ENCODE measurements at regions not wholly inside any gene's neighbourhood (a gene's known extent, or its start where the extent isn't known, plus 50 kb on each side); places are given as distances from the start of the nearest gene placed in this dataset.

GRCh38 chr10:107728807-107729206 is 564.3 kb upstream of the SORCS1 start:
- TF ChIP-seq RAD21 (IDR thresholded peaks at IDR 0.05; ENCODE audit: low read depth) (no peak), REST (IDR thresholded peaks at IDR 0.05; ENCODE audit: low read depth) (no peak), TEAD4 (IDR thresholded peaks at IDR 0.05) (no peak), YY1 (IDR thresholded peaks at IDR 0.05; ENCODE audit: low read depth) (no peak), TAF1 (IDR thresholded peaks at IDR 0.05; ENCODE audit: low read depth) (no peak)

Data from Ishikawa (cell line).